Fibroblast of peridontal ligament (primary cell): ENCODE measurements at regions not wholly inside any gene's neighbourhood (a gene's known extent, or its start where the extent isn't known, plus 50 kb on each side); places are given as distances from the start of the nearest gene placed in this dataset.

Source experiments
- DNase-seq: peaks from one replicate; pipeline ENCODE4 v3.0.0-alpha.2; 2010; ENCODE audit errors: extremely low read depth

DNA sequence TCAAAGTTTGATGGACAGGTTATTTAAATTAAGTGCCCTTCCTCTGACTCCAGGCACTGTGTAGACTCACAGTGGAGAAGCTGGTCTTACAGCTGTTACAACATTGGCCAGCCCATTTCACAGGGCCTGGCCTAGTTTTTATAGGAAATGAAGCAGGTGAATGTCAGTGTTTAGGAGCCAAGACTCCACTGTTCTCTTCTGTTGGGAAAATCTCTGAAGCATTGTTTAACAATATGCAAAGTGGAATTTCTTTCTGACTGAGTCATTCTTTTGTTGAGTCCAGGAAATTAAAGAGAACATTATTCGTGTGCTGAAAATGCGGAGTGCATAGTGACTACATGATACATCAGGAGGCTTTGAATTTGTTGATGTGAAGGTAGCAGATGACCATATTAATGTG lies 64.7 kb downstream of the ARRDC4 start:
- no peak for DNase-seq

DNA sequence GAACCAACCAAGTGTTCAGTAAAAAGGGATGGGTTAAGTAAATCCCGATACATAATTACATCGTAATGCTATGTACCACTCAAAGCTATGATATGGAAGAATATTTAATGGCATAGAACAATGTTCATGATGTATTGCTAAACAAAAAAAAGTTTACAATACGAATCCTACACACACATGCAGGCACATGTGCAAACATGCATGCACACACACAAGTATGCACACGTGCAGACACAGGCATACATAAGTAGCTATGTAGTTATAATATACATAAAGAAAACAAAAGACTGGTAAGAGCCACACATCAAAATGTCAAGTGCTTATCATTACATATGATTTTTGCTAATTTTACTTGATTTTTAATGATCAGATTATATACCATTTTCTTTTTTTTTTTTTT lies 74.2 kb downstream of the ARRDC4 start:
- DNase-seq = no peak

DNA sequence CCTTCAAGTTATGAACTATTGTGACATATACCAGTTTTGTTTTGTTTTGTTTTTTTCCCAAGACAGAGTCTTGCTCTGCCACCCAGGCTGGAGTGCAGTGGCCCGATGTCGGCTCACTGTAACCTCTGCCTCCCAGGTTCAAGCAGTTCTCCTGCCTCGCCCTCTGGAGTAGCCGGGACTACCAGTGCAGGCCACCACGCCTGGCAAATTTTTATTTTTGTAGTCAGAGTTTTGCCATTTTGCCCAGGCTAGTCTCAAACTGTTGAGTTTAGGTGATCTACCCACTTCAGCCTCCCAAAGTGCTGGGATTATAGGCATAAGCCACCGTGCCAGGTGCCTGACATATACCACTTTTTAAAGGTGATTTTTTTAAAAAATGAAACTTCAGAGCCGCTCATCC lies 74.6 kb downstream of the ARRDC4 start:
- no peak for DNase-seq

DNA sequence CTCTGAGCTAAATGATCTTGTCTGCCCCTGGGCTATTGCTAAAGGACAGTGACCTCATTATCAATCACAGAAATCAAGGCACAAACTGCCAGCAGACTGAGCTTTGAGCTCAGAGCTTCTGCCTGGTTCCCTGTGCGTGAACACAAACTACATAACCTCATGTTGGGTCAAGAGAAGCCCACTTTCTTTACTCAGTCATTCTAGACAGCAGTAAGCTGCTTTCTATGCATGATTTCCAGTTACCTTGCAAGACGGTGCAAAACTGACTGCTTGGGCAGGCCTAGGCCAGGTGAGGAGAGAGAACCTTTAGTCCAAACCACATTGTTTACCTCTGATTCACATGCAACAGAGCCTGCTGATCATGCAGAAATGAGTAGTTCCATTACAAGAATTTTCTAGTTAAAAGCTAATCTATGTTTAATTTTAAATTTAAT lies 75.1 kb downstream of the ARRDC4 start:
- DNase-seq = no peak

DNA sequence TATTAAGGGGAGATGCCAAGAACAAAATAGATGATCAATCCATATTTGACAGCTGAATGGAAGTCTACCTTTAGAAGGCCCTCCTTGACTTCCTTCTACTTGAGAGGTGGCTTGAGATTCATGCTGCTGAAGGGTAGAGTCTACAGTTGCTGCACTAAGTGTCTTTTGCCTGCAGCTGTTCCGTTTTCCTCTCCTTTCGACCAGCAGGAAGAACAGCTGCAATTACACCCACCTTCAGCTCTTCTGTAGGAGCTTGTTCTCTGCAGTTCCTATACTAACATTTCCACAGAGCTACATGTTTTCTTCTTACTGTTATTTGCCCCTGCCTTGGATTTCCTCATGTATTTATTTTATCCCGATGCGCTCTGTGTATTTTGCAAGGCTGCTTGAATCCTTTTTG lies 79.1 kb downstream of the ARRDC4 start:
- DNase-seq = no peak

DNA sequence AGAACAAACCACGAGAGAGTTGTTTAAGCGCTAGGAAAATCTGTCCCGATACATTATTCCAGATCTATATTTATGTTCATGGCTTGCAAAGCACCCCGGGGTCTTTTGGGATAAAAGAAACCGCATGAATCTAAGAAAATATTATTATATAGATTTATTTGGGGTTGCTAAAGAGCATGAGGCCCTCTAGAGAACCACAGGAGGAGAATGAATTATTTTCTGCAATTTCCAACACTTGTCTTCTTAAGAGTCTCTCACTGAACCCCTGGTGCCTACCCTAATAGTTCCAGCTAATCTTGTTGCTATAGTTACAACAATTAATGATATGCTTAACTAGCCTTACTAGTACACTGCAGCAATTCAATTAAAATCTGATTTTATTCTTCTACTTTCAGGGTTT lies 79.6 kb downstream of the ARRDC4 start:
- no peak for DNase-seq

DNA sequence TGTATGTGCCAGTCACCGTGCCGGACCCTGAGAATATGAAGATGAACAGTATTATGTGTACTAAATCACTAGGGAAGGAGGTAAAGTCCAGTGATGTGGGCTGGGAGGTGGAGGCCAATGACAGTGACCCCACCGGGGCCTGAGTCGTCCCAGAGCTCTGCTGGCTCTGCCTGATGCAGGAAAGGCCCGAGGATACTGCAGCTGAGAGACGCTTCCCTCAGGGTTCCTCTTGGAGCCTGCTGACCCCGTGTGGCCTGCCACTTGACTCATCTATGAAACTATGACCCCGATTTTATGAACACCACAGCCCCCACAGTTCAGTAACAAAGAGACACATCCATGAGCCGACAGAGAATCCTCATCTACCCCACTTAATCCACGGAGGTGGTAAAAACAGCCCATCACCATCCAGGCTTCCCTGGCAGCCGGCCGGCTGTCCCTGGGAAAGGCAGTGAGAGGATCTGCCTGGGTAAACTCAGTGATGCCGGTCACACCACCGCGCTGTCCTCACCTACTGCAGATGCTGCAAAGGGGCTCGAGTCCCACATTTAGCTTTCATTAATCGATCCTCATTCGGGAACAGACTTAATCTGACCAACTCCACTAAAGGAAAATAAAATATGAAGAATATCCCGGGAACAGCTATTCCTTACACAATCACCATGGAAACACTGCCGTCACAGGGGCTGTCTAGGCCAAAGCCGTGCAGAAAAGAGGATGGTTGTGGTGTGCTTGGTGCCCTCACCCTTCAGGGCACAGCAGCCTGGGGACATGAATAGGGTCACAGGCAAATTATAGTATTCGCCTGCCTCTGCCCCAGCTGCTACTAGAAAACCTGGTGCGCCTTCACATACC lies 82.9 kb downstream of the ARRDC4 start:
- no peak for DNase-seq

DNA sequence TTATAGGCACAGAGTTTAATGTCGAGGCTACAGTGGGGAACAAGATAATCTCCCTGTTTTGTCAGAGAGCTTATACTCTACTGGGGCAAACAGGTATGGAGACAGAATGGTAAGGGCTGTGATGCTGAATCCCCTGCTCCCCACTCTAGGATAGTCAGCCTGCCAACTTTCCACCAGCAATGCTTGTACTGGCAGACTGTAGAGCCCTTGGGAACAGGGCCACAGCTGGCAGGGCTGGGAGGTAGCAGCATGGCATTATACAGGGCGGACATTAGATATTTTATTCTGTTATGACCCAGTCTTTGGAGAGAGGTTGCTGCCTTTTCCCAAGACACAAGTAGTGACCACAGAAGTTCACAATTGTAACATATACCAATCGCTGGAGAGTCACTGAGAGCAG lies 91.2 kb downstream of the ARRDC4 start:
- DNase-seq = no peak

DNA sequence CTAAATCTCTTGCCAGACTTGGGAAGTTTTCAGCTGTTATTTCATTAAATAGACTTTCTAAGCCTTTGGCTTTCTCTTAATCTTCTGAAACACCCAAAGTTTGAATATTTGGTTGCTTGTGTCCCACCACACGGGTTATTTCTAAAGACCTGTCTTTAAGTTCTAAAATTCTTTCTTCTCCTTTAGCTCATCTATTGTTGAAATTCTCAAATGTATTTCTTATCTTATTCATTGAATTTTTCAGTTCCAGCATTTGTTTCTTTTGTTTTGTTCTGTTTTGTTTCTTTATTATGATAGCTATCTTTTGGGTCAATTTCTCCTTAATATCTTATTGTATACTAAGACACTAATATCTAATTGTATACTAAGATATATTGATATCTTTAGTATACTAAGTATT lies 97.0 kb downstream of the ARRDC4 start:
- DNase-seq = no peak

DNA sequence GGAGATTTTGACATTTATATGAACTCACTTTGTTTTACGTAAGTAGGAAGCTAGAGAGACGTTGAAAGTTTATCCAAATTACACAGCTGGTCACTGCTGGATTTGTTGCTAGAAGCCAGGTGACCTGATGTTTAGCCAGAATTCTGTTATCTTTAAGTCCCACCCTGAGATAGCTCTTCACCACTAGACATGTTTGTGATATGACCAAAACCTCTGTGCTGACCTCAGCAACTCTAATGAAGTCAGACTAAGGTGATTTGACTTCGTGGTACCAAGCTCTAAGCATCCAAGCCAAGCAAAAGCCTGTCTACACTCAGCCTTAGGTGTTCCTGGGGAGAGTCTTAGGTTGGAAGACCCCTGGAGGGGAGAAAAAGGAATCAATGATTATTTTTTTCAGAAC lies 102.4 kb downstream of the ARRDC4 start:
- DNase-seq = no peak

DNA sequence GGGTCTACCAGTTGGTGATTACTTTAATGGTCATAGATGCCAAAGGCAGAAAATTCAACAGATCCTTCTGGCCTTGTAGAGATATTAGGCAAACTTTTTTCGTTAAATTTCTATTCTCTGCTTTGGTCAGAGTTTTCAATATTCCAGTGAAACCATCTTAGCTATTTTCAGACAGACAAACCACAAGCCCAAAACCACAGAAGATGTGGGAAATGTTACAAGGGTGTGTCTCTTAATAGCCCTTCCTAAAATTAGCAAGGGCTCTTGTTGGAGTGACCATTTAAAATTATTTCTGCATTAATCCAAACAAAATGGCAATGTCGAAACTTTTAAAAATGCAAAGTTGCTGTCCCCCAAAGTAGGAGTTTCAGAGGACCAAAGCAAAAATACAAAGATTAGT lies 102.8 kb downstream of the ARRDC4 start:
- DNase-seq = no peak

DNA sequence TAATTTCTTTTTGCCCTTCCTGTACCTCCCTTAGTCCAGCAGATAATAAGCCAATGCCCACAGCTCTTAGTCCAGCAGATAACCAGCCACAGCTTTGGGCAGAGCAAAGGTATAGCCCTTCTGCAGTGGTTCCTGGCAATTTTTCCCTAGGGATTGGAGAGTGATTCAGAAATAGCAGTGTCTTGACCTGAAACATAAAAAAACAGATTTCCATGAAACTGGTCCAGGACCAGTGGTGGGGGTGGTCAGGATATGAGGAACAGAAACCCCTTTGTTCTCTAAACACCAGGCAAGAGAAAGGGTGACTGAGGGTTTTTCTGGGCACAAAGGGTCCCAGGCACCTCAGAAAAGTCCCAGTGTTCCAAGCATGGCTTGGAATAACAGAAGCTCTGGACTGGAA lies 103.4 kb downstream of the ARRDC4 start:
- no peak for DNase-seq

DNA sequence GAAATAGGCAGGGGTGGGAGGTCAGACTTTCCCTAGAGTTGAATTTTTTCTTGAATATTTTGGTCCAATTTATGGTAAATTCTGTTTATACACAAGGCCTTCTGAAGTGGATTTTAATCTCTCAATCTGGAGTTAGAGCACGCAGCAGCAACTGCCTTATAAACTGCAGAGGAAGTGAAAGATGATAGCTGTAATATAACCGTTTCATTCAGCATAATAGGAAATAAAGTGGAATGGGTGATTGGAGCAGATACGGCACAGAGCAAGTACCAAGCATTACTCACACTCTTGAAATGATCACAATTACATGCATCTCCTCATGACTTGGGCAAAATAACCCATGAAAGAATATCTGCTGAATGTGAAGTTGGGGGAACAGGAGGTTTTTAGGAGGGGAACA lies 106.8 kb downstream of the ARRDC4 start:
- peak; percentile 3 for DNase-seq

DNA sequence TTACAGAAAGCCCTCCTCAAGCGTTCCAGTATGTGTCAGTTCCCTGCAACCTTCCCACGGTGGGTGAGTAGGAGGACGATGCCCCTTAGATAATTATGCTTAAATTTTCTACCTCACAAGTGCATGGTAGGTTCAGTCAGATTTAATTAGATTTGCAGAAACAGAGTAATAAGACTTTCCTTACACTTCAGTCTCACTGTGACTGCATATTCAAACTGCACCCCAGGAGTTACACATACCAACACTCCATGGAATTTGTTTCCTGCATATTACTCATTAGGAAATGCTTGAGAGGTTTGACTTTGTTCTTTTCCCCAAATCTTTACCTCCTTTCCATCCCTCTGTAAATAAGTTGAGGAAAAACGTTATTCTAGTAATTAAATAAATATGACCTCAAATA lies 108.8 kb downstream of the ARRDC4 start:
- DNase-seq = no peak

DNA sequence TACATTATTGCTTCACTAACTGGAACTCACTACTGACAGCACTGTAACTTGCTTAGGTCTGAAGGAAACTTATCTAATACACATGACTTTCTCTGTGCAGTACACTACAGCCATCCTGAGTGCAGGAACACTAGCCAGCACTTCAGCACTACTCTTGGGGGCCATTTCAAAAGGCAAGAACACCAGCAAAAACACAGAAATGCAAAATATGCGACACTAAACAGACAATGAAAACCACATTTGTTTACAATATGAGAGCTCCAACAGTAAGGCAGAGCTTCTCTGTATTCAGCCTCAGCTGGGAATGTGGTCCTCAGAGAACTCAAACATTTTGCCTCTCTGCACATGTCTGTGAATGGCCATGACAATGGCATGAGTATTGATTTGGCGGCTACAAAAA lies 109.6 kb downstream of the ARRDC4 start:
- no peak for DNase-seq

DNA sequence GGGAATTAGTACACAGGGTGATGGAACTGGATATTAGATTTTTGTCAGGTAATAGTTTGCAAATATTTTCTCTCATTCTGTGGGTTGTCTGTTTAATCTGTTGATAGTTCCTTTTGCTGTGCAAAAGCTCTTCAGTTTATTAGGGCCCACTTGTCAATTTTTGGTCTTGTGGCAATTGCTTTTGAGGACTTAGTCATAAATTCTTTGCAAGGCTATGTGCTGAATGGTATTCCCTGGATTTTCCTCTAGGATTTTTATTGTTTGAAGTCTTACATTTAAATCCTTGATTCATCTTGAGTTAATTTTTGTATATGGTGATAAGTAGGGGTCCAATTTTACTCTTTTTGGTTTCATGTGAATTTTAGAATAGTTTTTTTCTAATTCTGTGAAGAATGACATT lies 111.3 kb downstream of the ARRDC4 start:
- DNase-seq = no peak

DNA sequence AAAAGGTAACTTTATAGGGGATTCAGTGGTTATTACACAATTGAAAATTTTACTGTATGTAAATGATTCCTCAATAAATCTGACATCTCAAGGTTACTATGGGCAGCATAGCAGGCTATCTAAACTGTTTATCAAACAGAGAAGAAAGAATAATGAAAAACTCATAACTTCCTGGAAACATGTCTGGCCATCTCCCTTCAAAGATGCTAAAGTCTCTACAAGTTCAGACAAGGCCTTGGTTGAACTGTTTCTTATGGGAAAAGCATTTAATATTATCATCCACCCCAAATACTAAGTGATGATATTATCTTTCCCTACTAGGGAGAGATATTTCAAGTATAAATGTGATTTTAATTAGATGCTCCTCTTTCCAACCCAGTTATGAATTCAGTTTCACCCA lies 114.9 kb downstream of the ARRDC4 start:
- no peak for DNase-seq

DNA sequence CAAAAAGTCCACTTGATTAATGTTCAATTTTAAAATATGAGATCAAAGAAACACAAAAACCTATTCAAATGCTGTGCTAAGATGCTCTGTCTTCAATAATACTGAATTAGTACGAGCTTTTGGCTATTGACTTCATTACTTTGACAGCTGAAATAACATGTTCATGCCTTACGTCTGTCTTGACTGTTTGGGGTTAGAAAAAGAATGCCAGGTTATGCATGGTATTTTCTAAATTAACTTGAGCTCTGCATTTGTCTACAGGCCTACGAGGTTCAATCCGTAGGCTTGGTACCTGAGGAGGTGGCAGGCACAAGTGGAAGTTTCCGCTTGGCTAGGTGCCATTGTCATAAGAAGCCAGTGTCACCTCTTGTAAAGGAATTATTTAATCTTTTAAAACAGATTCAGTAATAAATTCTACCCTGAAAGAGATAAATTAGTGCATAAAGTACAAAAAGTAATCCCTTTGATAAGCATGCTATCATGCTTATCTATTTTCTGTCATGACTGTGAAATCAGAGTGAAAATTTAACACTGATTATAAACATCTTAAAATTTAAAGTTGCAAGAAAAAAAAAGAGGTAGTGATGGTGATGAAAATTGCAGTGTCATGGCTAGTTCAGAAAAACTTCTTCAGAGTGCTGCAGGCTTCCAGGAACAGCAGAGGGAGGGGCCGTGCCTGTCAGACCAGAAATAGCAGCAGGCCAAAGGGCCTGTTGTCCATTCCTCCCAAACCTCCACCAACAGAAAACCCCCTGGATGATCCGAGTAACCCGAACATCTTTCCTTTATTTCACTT lies 115.7 kb downstream of the ARRDC4 start:
- DNase-seq = no peak

DNA sequence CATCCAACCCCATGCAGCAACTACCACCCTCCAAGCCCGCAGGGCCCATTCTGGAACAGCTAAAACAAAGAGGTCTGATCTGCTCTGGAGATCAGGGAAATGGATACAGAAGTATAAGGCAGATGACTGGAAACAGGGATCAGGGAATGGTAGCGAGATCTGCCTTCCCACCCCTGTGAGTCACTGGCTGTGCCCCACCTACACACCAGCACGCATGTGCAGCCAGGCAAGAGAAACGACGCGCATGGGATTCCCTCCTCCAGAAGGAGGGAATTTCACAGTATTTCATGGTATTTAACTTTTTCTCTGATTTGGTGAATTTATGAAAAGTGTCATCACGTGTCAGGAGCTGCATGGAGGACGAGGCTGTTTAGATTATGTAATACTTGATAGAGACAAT lies 116.7 kb downstream of the ARRDC4 start:
- no peak for DNase-seq

DNA sequence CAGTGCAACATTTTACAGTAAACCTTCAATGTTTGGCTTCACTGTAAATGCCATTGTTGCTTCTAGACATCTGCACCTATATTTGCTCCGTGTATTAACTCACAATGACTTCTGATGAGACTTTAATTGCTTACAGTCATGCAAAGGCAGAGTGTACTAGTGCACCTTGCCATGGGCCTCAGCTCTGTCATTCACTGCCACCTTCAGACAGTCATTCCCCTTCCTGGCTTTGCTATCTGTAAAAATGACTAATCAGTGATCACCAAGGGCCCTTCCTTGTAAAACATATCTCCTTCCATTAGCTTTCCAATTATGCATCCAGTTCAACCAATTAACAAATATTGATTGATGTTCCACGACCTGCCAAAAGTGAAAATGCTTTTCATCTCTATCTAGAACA lies 120.3 kb downstream of the ARRDC4 start:
- no peak for DNase-seq

DNA sequence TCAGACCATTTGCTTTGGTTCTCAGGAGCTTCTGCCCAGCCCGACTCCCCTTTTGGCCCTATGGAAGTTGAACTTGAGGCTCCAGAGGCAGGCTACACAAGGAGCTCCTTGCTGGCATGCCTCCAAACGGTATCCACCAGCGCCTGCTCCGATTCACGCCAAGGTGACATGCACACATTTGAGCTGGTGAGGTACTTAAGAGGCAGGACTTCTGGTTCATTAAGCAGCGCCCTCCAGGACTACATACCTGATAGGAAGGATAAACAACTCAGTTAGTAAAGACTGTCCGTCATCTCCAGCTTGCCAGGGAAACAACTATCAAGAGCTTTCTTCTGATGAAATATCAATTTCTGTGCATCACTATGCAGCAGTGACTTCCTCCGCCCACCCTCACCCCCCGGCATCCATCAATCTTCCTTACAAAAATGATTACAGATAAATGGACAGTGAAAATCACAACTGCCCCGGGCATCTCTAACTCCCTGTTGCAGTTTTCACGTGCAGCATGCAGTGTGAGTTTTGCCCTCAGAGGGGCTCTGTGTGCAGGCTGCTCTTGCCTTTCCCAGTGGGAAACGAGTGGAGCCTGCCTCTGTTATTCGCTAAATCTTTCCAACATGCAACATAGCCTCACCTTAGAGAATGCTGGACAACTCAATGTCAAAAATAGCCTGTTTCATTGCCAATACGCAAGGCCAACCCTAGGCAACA lies 122.9 kb downstream of the ARRDC4 start:
- DNase-seq = no peak

DNA sequence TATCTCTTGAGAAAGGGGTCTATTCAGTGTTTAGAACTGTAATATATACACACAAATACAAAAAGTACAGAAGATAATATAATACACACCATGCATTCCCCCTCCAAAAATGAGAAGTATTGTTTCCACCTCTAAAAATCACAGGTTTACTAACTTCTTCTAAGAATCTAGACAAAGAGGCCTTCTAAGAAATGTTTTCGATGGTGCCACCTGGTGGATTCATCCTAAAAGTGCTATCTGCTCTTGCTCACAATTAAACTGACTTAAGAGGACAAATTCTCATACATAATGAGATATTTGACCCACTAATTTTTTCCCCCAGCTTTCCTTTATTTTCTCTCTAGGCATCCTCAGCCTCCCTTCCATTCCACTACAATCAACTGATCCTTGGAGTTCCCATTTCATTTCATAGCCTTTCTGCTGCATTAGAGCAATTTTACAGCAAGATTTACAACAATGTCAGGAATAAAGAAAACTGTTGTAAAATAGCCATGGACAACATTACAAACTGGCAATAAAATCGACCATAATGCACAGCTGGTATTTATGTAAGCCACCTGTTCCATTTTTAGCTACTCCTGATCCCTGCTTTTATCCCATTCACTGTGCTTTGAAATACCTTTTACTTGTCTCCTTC lies 124.6 kb downstream of the ARRDC4 start:
- peak; percentile 76 for DNase-seq
